RWPE1 (cell line): ENCODE measurements at regions not wholly inside any gene's neighbourhood (a gene's known extent, or its start where the extent isn't known, plus 50 kb on each side); places are given as distances from the start of the nearest gene placed in this dataset.
"Not testable (repeated sequence)": the region's sequence is repeated elsewhere in the genome, so short reads cannot be mapped to it uniquely, and the experiment has no call there.

Experiments used
- CTCF ChIA-PET: fragments of 350-600 bp; sonication (Branson Sonifier 250); formaldehyde crosslinking; extraction: SDS; loops from one replicate; lab custom pipeline; 2021; lab: Yijun Ruan, JAX
- POLR2A ChIA-PET: fragments of 400-600 bp; formaldehyde crosslinking; extraction: SDS; loops from one replicate; lab custom pipeline; 2020; ENCODE audit warnings: antibody characterized with exemption; ENCODE audit not compliant: low non-redundant PET; lab: Yijun Ruan, JAX
- DNase-seq: peaks from one replicate; pipeline ENCODE4 v3.0.0; 2012; ENCODE audit warnings: low spot score
- H3K27ac ChIP-seq: fragments of 450-650 bp; 2 replicates; pipeline ENCODE4 v1.5.1; 2017
- CTCF ChIP-seq: fragments of 450-650 bp; conservative IDR thresholded peaks from 2 replicates; pipeline ENCODE4 v1.5.1; 2017; ENCODE audit warnings: low read depth, mild to moderate bottlenecking

GRCh38 chr11:134858783-134859480 is 446.9 kb upstream of the B3GAT1 start:
- POLR2A ChIA-PET, result no interaction called here
- no peak overlapping the region for H3K27ac ChIP-seq
- DNase-seq, result no peak
- CTCF ChIA-PET, result interaction anchor here (0.6 kb wide), 1 partner anchor 10 kb away, joined by 4 read pairs; no protein-coding TSS in a partner anchor
- no peak for TF ChIP-seq CTCF

GRCh38 chr11:134857035-134857434 is 445.0 kb upstream of the B3GAT1 start:
- ChIA-PET CTCF (no interaction called here), POLR2A (no interaction called here)
- no peak overlapping the region for H3K27ac ChIP-seq
- no peak for TF ChIP-seq CTCF
- DNase-seq, result no peak

- no peak for DNase-seq
- ChIA-PET POLR2A (no interaction called here), CTCF (no interaction called here)
- TF ChIP-seq CTCF, result no peak
- H3K27ac ChIP-seq, result no peak overlapping the region
Measured at GRCh38 chr11:134856056-134856971, 444.3 kb upstream of the B3GAT1 start.

GRCh38 chr11:134853992-134854991 is 442.2 kb upstream of the B3GAT1 start:
- no peak overlapping the region for H3K27ac ChIP-seq
- no peak for DNase-seq
- TF ChIP-seq CTCF, result no peak
- ChIA-PET POLR2A (no interaction called here), CTCF (interaction anchor here (0.6 kb wide), 1 partner anchor 21 kb away, joined by 8 read pairs; no protein-coding TSS in a partner anchor)

- POLR2A ChIA-PET, H3K27ac ChIP-seq: not testable (repeated sequence)
- CTCF ChIA-PET, result interaction anchor here (1.4 kb wide), 1 partner anchor 17 kb away, joined by 6 read pairs; no protein-coding TSS in a partner anchor
- DNase-seq, result peak; percentile 37
Measured at GRCh38 chr11:134851503-134852224, 439.6 kb upstream of the B3GAT1 start.

GRCh38 chr11:134850566-134850965 is 438.5 kb upstream of the B3GAT1 start:
- ChIA-PET CTCF (interaction anchor here (0.6 to 1.4 kb wide), 3 partner anchors 8 to 72 kb away, joined by 3 to 6 read pairs (median 4); no protein-coding TSS in a partner anchor), POLR2A (no interaction called here)
- no peak overlapping the region for H3K27ac ChIP-seq
- no peak for TF ChIP-seq CTCF
- DNase-seq, result no peak
